H9 (cell line): ENCODE measurements at regions not wholly inside any gene's neighbourhood (a gene's known extent, or its start where the extent isn't known, plus 50 kb on each side); places are given as distances from the start of the nearest gene placed in this dataset.

Experiments used
- DNase-seq: peaks from one replicate; pipeline ENCODE4 v3.0.0-alpha.2; 2017
- H2AFZ ChIP-seq: one replicate; pipeline ENCODE4 v1.6.1; 2013; ENCODE audit warnings: mild to moderate bottlenecking, low read length, control low read depth, moderate library complexity
- H2AK5ac ChIP-seq: 2 replicates; pipeline ENCODE4 v1.6.1; 2013; ENCODE audit warnings: low read length, control low read depth, mixed read lengths; ENCODE audit not compliant: insufficient read length
- H2BK120ac ChIP-seq: one replicate; pipeline ENCODE4 v1.6.1; 2013; ENCODE audit warnings: low read depth, mild to moderate bottlenecking, low read length, control low read depth, inconsistent platforms; ENCODE audit not compliant: poor library complexity, severe bottlenecking
- H2BK12ac ChIP-seq: 2 replicates; pipeline ENCODE4 v1.6.1; 2013; ENCODE audit warnings: low read length, control low read depth, mixed read lengths, low read depth; ENCODE audit not compliant: insufficient read length
- H2BK15ac ChIP-seq: 2 replicates; pipeline ENCODE4 v1.6.1; 2013; ENCODE audit warnings: low read depth, low read length, control low read depth
- H2BK20ac ChIP-seq: one replicate; pipeline ENCODE4 v1.6.1; 2013; ENCODE audit warnings: low read depth, mild to moderate bottlenecking, low read length, control low read depth, inconsistent platforms; ENCODE audit not compliant: poor library complexity, severe bottlenecking
- H2BK5ac ChIP-seq: 2 replicates; pipeline ENCODE4 v1.6.1; 2013; ENCODE audit warnings: low read length, control low read depth, mixed read lengths; ENCODE audit not compliant: insufficient read length
- H3K14ac ChIP-seq: 2 replicates; pipeline ENCODE4 v1.6.1; 2013; ENCODE audit warnings: low read length, control low read depth; ENCODE audit not compliant: insufficient read depth
- H3K18ac ChIP-seq: 2 replicates; pipeline ENCODE4 v1.6.1; 2013; ENCODE audit warnings: low read depth, mild to moderate bottlenecking, mixed read lengths, low read length, control low read depth; ENCODE audit not compliant: insufficient read length
- H3K23ac ChIP-seq: 2 replicates; pipeline ENCODE4 v1.6.1; 2013; ENCODE audit warnings: low read length, control low read depth, mixed read lengths, low read depth; ENCODE audit not compliant: insufficient read length
- H3K23me2 ChIP-seq: 2 replicates; pipeline ENCODE4 v1.6.1; 2013; ENCODE audit warnings: low read depth, mild to moderate bottlenecking, mixed read lengths, low read length, control low read depth; ENCODE audit not compliant: insufficient read length, poor library complexity, severe bottlenecking
- H3K27ac ChIP-seq: 2 replicates; pipeline ENCODE4 v1.5.1; 2013; ENCODE audit warnings: low read length, control low read depth, mixed read lengths, low read depth; ENCODE audit not compliant: insufficient read length
- H3K27me3 ChIP-seq: 2 replicates; pipeline ENCODE4 v1.6.1; 2013; ENCODE audit warnings: low read length, control low read depth, inconsistent platforms; ENCODE audit not compliant: insufficient read depth
- H3K4ac ChIP-seq: 2 replicates; pipeline ENCODE4 v1.6.1; 2013; ENCODE audit warnings: low read depth, mild to moderate bottlenecking, control low read depth, inconsistent platforms, low read length, moderate library complexity
- H3K4me1 ChIP-seq: 2 replicates; pipeline ENCODE4 v1.6.1; 2013; ENCODE audit warnings: low read length, control low read depth, inconsistent platforms; ENCODE audit not compliant: insufficient read depth
- H3K4me2 ChIP-seq: 2 replicates; pipeline ENCODE4 v1.6.1; 2013; ENCODE audit warnings: low read length, control low read depth, mixed read lengths; ENCODE audit not compliant: insufficient read length, insufficient read depth
- H3K56ac ChIP-seq: 2 replicates; pipeline ENCODE4 v1.6.1; 2013; ENCODE audit warnings: low read depth, mild to moderate bottlenecking, mixed read lengths, low read length, control low read depth; ENCODE audit not compliant: insufficient read length
- H3K79me1 ChIP-seq: 2 replicates; pipeline ENCODE4 v1.6.1; 2013; ENCODE audit warnings: low read depth, mild to moderate bottlenecking, moderate library complexity, low read length, control low read depth, inconsistent platforms; ENCODE audit not compliant: insufficient read depth, poor library complexity, severe bottlenecking
- H3K79me2 ChIP-seq: 2 replicates; pipeline ENCODE4 v1.6.1; 2013; ENCODE audit warnings: low read length, control low read depth, inconsistent platforms; ENCODE audit not compliant: insufficient read depth
- H3K9ac ChIP-seq: 2 replicates; pipeline ENCODE4 v1.6.1; 2013; ENCODE audit warnings: low read length, control low read depth, mixed read lengths; ENCODE audit not compliant: insufficient read length; ENCODE audit errors: extremely low read depth
- H3K9me3 ChIP-seq: one replicate; pipeline ENCODE4 v1.6.1; 2013; ENCODE audit warnings: low read depth, low read length, inconsistent platforms; ENCODE audit not compliant: control insufficient read depth
- H3T11ph ChIP-seq: one replicate; pipeline ENCODE4 v1.6.1; 2013; ENCODE audit warnings: mild to moderate bottlenecking, low read length, control low read depth, inconsistent platforms
- H4K20me1 ChIP-seq: one replicate; pipeline ENCODE4 v1.6.1; 2013; ENCODE audit not compliant: control insufficient read depth, insufficient read length, insufficient read depth
- H4K5ac ChIP-seq: 2 replicates; pipeline ENCODE4 v1.6.1; 2013; ENCODE audit warnings: low read depth, mild to moderate bottlenecking, mixed read lengths, low read length, control low read depth; ENCODE audit not compliant: insufficient read length
- H4K8ac ChIP-seq: replicated peaks from 2 replicates; pipeline ENCODE4 v1.6.1; 2013; ENCODE audit warnings: low read length, control low read depth, mixed read lengths, low read depth; ENCODE audit not compliant: insufficient read length
- H4K91ac ChIP-seq: 2 replicates; pipeline ENCODE4 v1.6.1; 2013; ENCODE audit warnings: low read depth, mild to moderate bottlenecking, moderate library complexity, mixed read lengths, low read length, control low read depth; ENCODE audit not compliant: insufficient read length
- H3K27ac Mint-ChIP-seq, 3 experiments: 2 replicates in 2 of 3; 3 replicates in 1 of 3; pipeline ENCODE4 v1.8.0; 2020 to 2021; ENCODE audit warnings: mixed read lengths in 3 of 3, mild to moderate bottlenecking in 1 of 3, moderate library complexity in 1 of 3
- H3K27me3 Mint-ChIP-seq: 2 replicates; pipeline ENCODE4 v1.8.0; 2021; ENCODE audit warnings: low read depth, mild to moderate bottlenecking, moderate library complexity, mixed read lengths
- H3K36me3 Mint-ChIP-seq, 3 experiments: 2 replicates in 2 of 3; 3 replicates in 1 of 3; pipeline ENCODE4 v1.8.0; 2020 to 2021; ENCODE audit warnings: low read depth in 3 of 3, mixed read lengths in 3 of 3; ENCODE audit not compliant: insufficient read depth in 1 of 3
- H3K4me1 Mint-ChIP-seq, 2 experiments: 2 replicates each; pipeline ENCODE4 v1.8.0; 2020; ENCODE audit warnings: mixed read lengths in 2 of 2
- H3K4me3 Mint-ChIP-seq, 2 experiments: 2 replicates in 1 of 2; 3 replicates in 1 of 2; pipeline ENCODE4 v1.8.0; 2020 to 2021; ENCODE audit warnings: mild to moderate bottlenecking in 2 of 2, mixed read lengths in 2 of 2, moderate library complexity in 1 of 2
- H3K9me3 Mint-ChIP-seq, 2 experiments: 2 replicates in 1 of 2; 3 replicates in 1 of 2; pipeline ENCODE4 v1.8.0; 2020; ENCODE audit warnings: mild to moderate bottlenecking in 2 of 2, mixed read lengths in 2 of 2, moderate library complexity in 1 of 2
- CTCF ChIP-seq: fragments of 200-600 bp; sonication (generic); conservative IDR thresholded peaks from 3 replicates; pipeline ENCODE4 v1.8.0; 2021; ENCODE audit warnings: antibody characterized with exemption, mild to moderate bottlenecking
- WGBS: extraction: QIAGEN DNeasy Blood & Tissue Kit; methylation state at CpG from one replicate; pipeline ENCODE4 v1.1.7; 2013; ENCODE audit warnings: missing lambda C conversion rate, low lambda C conversion rate, mixed read lengths; ENCODE audit not compliant: insufficient read length; ENCODE audit errors: extremely low coverage; 5-methylcytosine and 5-hydroxymethylcytosine counted together

DNA sequence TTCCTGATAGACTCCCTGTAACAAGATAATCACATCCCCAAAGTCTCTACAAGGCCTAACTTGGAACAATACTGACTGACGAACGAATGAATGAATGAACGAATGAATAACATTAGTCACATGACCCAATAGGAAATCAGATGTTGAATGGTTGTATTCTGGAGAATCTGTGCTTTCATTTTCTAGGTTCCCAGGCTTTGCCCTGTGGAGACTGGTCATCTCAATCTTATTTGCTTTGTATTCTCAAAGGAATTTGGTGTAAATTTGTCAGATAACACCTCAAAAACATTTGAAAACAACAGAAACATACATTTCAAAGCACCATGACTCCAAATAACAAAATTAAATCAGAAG lies 69.6 kb upstream of the COL1A2 start:
- Histone ChIP-seq H3K79me1 (no peaks in the 10 kb centered on the region), H3K18ac (no peak overlapping the region), H3K4me2 (no peak overlapping the region), H2AFZ (no peak overlapping the region), H2BK20ac (no peak overlapping the region), H2BK12ac (no peak overlapping the region), H3K9me3 (no peaks in the 10 kb centered on the region), H3K79me2 (no peaks in the 10 kb centered on the region), H4K20me1 (no peaks in the 10 kb centered on the region), H2BK5ac (no peak overlapping the region), H3K4ac (no peak overlapping the region), H2BK120ac (no peak overlapping the region), H3K14ac (no peak overlapping the region), H3K9ac (no peak overlapping the region), H3K27ac (no peak overlapping the region), H3K4me1 (no peaks in the 10 kb centered on the region; the same call in 1 of the 2 replicates), H2BK15ac (no peak overlapping the region), H3K23ac (no peak overlapping the region), H4K8ac (no peak overlapping the region), H4K91ac (no peak overlapping the region), H2AK5ac (no peak overlapping the region), H3K56ac (no peak overlapping the region), H4K5ac (no peak overlapping the region), H3T11ph (no peak overlapping the region), H3K27me3 (no peaks in the 10 kb centered on the region), H3K23me2 (no peaks in the 10 kb centered on the region)
- H3K27ac Mint-ChIP-seq: no peak overlapping the region
- no peaks in the 10 kb centered on the region for H3K27me3 Mint-ChIP-seq
- TF ChIP-seq CTCF: no peak
- no peak overlapping the region for H3K4me3 Mint-ChIP-seq
- no CpG with 5 or more reads among the region's 3 CpGs for WGBS
- peaks cover under 1 to 1% of the 10 kb centered on the region in 2 experiments for H3K4me1 Mint-ChIP-seq
- DNase-seq: no peak
- peaks cover 19 to 21% of the 10 kb centered on the region in 2 experiments for H3K9me3 Mint-ChIP-seq
- peaks cover 3 to 18% (median 14%) of the 10 kb centered on the region in 3 experiments for H3K36me3 Mint-ChIP-seq
